K562 (cell line): ENCODE measurements at regions not wholly inside any gene's neighbourhood (a gene's known extent, or its start where the extent isn't known, plus 50 kb on each side); places are given as distances from the start of the nearest gene placed in this dataset.

ENCODE experiments used
- ATAC-seq: fragments of 200-7000 bp; cut with Tn5 transposase; 3 replicates; pipeline ENCODE4 v1.9.1; 2020; ENCODE audit warnings: moderate library complexity
- BruUV-seq: library from RNA; stranded (reverse); fragments of 400-500 nt; replicated peaks from 2 replicates; lab custom pipeline; 2021; lab: Mats Ljungman, UMichigan
- CTCF ChIA-PET: fragments of 300-600 bp; formaldehyde crosslinking; extraction: SDS; loops from one replicate; lab custom pipeline; 2021; ENCODE audit warnings: low intra/inter-chr PET ratio; lab: Yijun Ruan, JAX
- POLR2A ChIA-PET: fragments of 300-600, 350-650 bp; sonication (Branson Sonifier 250); formaldehyde crosslinking; extraction: SDS; loops from one replicate; lab custom pipeline; 2021; ENCODE audit warnings: antibody characterized with exemption, inconsistent platforms; lab: Yijun Ruan, JAX
- DNase-seq, 4 experiments: peaks; one replicate each; pipeline versions ENCODE4 v3.0.0 to v3.0.0-alpha.2; 2011 to 2018; ENCODE audit warnings: low spot score in 3 of 4, mixed read lengths in 3 of 4; ENCODE audit errors: extremely low read depth in 1 of 4
- FAIRE-seq: peaks from 2 replicates; lab custom pipeline; 2011; peaks lifted over from hg19 to GRCh38; lab: Jason Lieb, UNC
- H2AFZ ChIP-seq: 2 replicates; pipeline ENCODE4 v1.6.0; 2011; ENCODE audit warnings: low read depth, low read length, control low read depth, inconsistent platforms
- H3K27ac ChIP-seq: fragments of 200-600 bp; 3 replicates; pipeline ENCODE4 v1.8.0; 2011; ENCODE audit warnings: low read depth, mild to moderate bottlenecking, control low read depth, inconsistent platforms, low read length, moderate library complexity, mixed read lengths; ENCODE audit errors: extremely low read depth
- H3K27me3 ChIP-seq, 2 experiments: fragments of 300-600 bp in 1 of 2; 2 replicates in 1 of 2; 3 replicates in 1 of 2; pipeline versions ENCODE4 v1.6.0 to v1.8.0; 2011; ENCODE audit warnings: inconsistent platforms in 2 of 2, low read length in 2 of 2, mild to moderate bottlenecking in 1 of 2, mixed read lengths in 1 of 2, moderate library complexity in 1 of 2; ENCODE audit not compliant: control insufficient read depth in 2 of 2, insufficient read depth in 2 of 2
- H3K36me3 ChIP-seq: fragments of 300-600 bp; 3 replicates; pipeline ENCODE4 v1.8.0; 2011; ENCODE audit warnings: mild to moderate bottlenecking, low read length, inconsistent platforms; ENCODE audit not compliant: control insufficient read depth, insufficient read depth
- H3K4me1 ChIP-seq, 2 experiments: fragments of 200-600 bp in 1 of 2; replicated peaks in 1 of 2; 2 replicates in 1 of 2; 3 replicates in 1 of 2; pipeline versions ENCODE4 v1.5.1 to v1.8.0; 2011; ENCODE audit warnings: inconsistent platforms in 2 of 2, low read length in 2 of 2, mild to moderate bottlenecking in 1 of 2, mixed read lengths in 1 of 2, moderate library complexity in 1 of 2; ENCODE audit not compliant: control insufficient read depth in 2 of 2, insufficient read depth in 2 of 2
- H3K4me2 ChIP-seq: 2 replicates; pipeline ENCODE4 v1.6.1; 2011; ENCODE audit warnings: low read length, control low read depth, inconsistent platforms, mixed read lengths; ENCODE audit not compliant: insufficient read depth
- H3K4me3 ChIP-seq: fragments of 200-600 bp; sonication (generic), shearing (Covaris generic); 2 replicates; pipeline ENCODE4 v1.5.1; 2016; ENCODE audit warnings: control low read depth, inconsistent platforms
- H3K79me2 ChIP-seq: fragments of 200-600 bp; 3 replicates; pipeline ENCODE4 v1.8.0; 2011; ENCODE audit warnings: low read length, inconsistent platforms; ENCODE audit not compliant: control insufficient read depth, insufficient read depth
- H3K9ac ChIP-seq, 2 experiments: 2 replicates each; pipeline versions ENCODE4 v1.6.0 to v1.6.1; 2011; ENCODE audit warnings: low read depth in 2 of 2, low read length in 2 of 2, control low read depth in 1 of 2, inconsistent platforms in 1 of 2, mild to moderate bottlenecking in 1 of 2, mixed read lengths in 1 of 2; ENCODE audit not compliant: insufficient read depth in 1 of 2
- H3K9me1 ChIP-seq: one replicate; pipeline ENCODE4 v1.6.0; 2011; ENCODE audit warnings: inconsistent platforms, mild to moderate bottlenecking, low read length, moderate library complexity; ENCODE audit not compliant: control insufficient read depth, insufficient read depth
- H3K9me3 ChIP-seq: replicated peaks from 2 replicates; pipeline ENCODE4 v1.5.1; 2011; ENCODE audit warnings: low read depth, low read length, inconsistent platforms; ENCODE audit not compliant: control insufficient read depth, insufficient read depth
- H4K20me1 ChIP-seq: replicated peaks from 2 replicates; pipeline ENCODE4 v1.6.1; 2011; ENCODE audit warnings: low read length, inconsistent platforms, mixed read lengths; ENCODE audit not compliant: control insufficient read depth, insufficient read depth
- KAT7 ChIP-seq: sonication (generic); formaldehyde crosslinking; IDR thresholded peaks from 2 replicates; pipeline ENCODE4 v1.8.0; 2022; ENCODE audit warnings: missing genetic modification reagents, mild to moderate bottlenecking, borderline replicate concordance
- SMAD1 ChIP-seq: fragments of 150-350 bp; IDR thresholded peaks from 2 replicates; pipeline ENCODE4 v1.6.1; 2014; ENCODE audit warnings: low read length, low read depth; ENCODE audit not compliant: partially characterized antibody
- SREBF2 ChIP-seq: sonication (generic); formaldehyde crosslinking; IDR thresholded peaks from 2 replicates; pipeline ENCODE4 v1.4.0; 2020; ENCODE audit warnings: mild to moderate bottlenecking, missing genetic modification reagents
- XRCC3 ChIP-seq: fragments of 450-650 bp; IDR thresholded peaks from 2 replicates; pipeline ENCODE4 v1.6.1; 2017; ENCODE audit warnings: mild to moderate bottlenecking, moderate library complexity
- WGBS: fragments of 100-300 bp; shearing (Covaris generic); methylation state at CpG from one replicate; pipeline ENCODE4 v1.1.6; 2016; ENCODE audit warnings: low coverage, mixed read lengths; ENCODE audit not compliant: insufficient coverage; ENCODE audit errors: missing lambda C conversion rate; 5-methylcytosine and 5-hydroxymethylcytosine counted together
- in situ Hi-C: fragments of 300-500 bp; cut with MboI; formaldehyde crosslinking; loops from 4 replicates; pipeline ENCODE4 v1.15.0; 2018; ENCODE audit warnings: inconsistent platforms, mixed read lengths
- intact Hi-C: fragments of 100-400 bp; cut with micrococcal nuclease; formaldehyde crosslinking; loops from 2 replicates; pipeline ENCODE4 v1.14.2; 2022
- TF ChIP-seq, protein P1 (sequence below): fragments of 450-650 bp; formaldehyde crosslinking; IDR thresholded peaks from 2 replicates; pipeline ENCODE4 v1.4.0; 2020; ENCODE audit warnings: mild to moderate bottlenecking, moderate library complexity

- no peaks in the 10 kb centered on the region for H3K9me3 ChIP-seq
- H3K36me3 ChIP-seq, result no peaks in the 10 kb centered on the region
- BruUV-seq, result no TSS peak
- ChIA-PET CTCF (no interaction called here), POLR2A (no interaction called here)
- DNase-seq (no peak), FAIRE-seq (no peak), ATAC-seq (no peak)
- H4K20me1 ChIP-seq, result no peaks in the 10 kb centered on the region; the same call in 1 of the 2 replicates
- H3K4me1 ChIP-seq, result no peaks in the 10 kb centered on the region
- TF ChIP-seq SREBF2 (CRISPR knock-in tag) (no peak), XRCC3 (no peak), KAT7 (CRISPR knock-in tag) (no peak), SMAD1 (no peak)
- TF ChIP-seq, protein P1, sequence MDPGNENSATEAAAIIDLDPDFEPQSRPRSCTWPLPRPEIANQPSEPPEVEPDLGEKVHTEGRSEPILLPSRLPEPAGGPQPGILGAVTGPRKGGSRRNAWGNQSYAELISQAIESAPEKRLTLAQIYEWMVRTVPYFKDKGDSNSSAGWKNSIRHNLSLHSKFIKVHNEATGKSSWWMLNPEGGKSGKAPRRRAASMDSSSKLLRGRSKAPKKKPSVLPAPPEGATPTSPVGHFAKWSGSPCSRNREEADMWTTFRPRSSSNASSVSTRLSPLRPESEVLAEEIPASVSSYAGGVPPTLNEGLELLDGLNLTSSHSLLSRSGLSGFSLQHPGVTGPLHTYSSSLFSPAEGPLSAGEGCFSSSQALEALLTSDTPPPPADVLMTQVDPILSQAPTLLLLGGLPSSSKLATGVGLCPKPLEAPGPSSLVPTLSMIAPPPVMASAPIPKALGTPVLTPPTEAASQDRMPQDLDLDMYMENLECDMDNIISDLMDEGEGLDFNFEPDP (CRISPR knock-in tag), result no peak
- H3K9me1 ChIP-seq, result no peaks in the 10 kb centered on the region
- intact Hi-C loops (no loop called here), in situ Hi-C loops (no loop called here)
- no peaks in the 10 kb centered on the region for H3K27me3 ChIP-seq
- no peak overlapping the region for H3K9ac ChIP-seq
- H2AFZ ChIP-seq, result no peak overlapping the region
- no peak overlapping the region for H3K4me2 ChIP-seq
- WGBS, result 2% methylated on average over 6 of the region's 6 CpGs
- H3K4me3 ChIP-seq, result no peak overlapping the region
- H3K79me2 ChIP-seq, result no peaks in the 10 kb centered on the region
- H3K27ac ChIP-seq, result no peak overlapping the region
Observed at GRCh38 chr11:116099541-116099940, 595.3 kb upstream of the CADM1 start.
